Vagina (tissue), 2 donors: ENCODE measurements at regions not wholly inside any gene's neighbourhood (a gene's known extent, or its start where the extent isn't known, plus 50 kb on each side); places are given as distances from the start of the nearest gene placed in this dataset.
"Not testable (repeated sequence)": the region's sequence is repeated elsewhere in the genome, so short reads cannot be mapped to it uniquely, and the experiment has no call there.

ENCODE experiments used
- DNase-seq, 2 donors: peaks; one replicate each; pipeline ENCODE4 v3.0.0-alpha.2; 2017; ENCODE audit errors: extremely low spot score in 2 of 2
- H3K27ac ChIP-seq: fragments of 200-600 bp; sonication (generic); one replicate; pipeline ENCODE4 v1.5.1; 2019
- H3K27me3 ChIP-seq: fragments of 200-600 bp; sonication (generic); one replicate; pipeline ENCODE4 v1.5.1; 2019
- H3K36me3 ChIP-seq, 2 donors: fragments of 200-600 bp; sonication (generic); one replicate each; pipeline ENCODE4 v1.5.1; 2017 to 2019
- H3K4me1 ChIP-seq: fragments of 200-600 bp; sonication (generic); one replicate; pipeline ENCODE4 v1.5.1; 2019
- H3K4me3 ChIP-seq, 2 donors: fragments of 200-600 bp; sonication (generic); 1 replicate in 1 of 2; 2 replicates in 1 of 2; pipeline ENCODE4 v1.5.1; 2016 to 2019
- H3K9me3 ChIP-seq: fragments of 200-600 bp; sonication (generic); one replicate; pipeline ENCODE4 v1.5.1; 2019
- POLR2A ChIP-seq, 2 donors: fragments of 450-650 bp; IDR thresholded peaks; one replicate each; pipeline ENCODE4 v1.6.1; 2017; ENCODE audit warnings: antibody characterized with exemption in 2 of 2, mild to moderate bottlenecking in 2 of 2, moderate library complexity in 2 of 2
- POLR2AphosphoS5 ChIP-seq, 2 donors: sonication (generic); formaldehyde crosslinking; IDR thresholded peaks; one replicate each; pipeline ENCODE4 v1.9.0; 2017; ENCODE audit warnings: antibody characterized with exemption in 2 of 2, mild to moderate bottlenecking in 2 of 2, low read depth in 1 of 2; ENCODE audit not compliant: insufficient read depth in 1 of 2
- intact Hi-C: fragments of 100-400 bp; cut with DNase I; formaldehyde crosslinking; loops from one replicate; pipeline ENCODE4 v1.15.1; 2023
- TF ChIP-seq, protein P1 (sequence below), 3 experiments: fragments of 450-650 bp in 2 of 3; fragments of 200-600 bp in 1 of 3; sonication (generic) in 1 of 3; IDR thresholded peaks; one replicate each; pipeline ENCODE4 v1.5.1; 2017 to 2019; ENCODE audit warnings: antibody characterized with exemption in 3 of 3, mild to moderate bottlenecking in 2 of 3, moderate library complexity in 2 of 3

DNA sequence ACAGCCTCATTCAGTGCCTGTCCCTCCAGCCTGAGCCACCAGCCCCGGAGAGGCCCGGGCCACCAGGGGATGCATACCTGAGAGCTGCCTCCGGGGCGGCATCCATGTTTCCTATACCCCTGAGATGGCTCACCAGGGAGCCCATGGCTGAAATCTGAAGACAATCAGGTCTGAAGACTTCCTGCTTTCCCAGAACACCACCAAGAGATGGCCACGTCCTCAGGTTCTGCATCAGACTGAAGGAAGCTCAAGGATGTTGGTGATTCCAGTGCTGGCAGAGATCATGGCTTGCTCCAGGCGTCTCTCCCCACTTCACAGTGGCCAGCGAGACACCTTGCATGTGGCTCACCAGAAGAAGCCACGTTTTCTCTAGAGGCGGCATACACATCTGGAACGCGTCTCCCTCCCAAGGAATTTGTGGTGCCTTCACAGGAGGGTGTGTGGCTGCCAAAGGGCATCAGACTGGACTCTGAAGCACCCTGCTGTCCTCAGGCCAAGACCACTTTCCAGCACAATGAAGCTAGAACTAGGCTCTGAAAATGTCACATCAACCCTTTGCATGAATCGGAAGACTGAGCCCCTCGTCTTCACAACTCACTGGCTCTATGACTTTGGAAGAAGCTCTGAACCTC is 170.7 kb upstream of the IRF2BP2 start:
- peak in 1 of 2 donors; percentile 98 for DNase-seq
- no peaks in the 10 kb centered on the region for H3K4me1 ChIP-seq
- no peak overlapping the region for H3K4me3 ChIP-seq
- H3K27me3 ChIP-seq: no peaks in the 10 kb centered on the region
- no peak overlapping the region for H3K27ac ChIP-seq
- intact Hi-C loops: no loop called here
- no peaks in the 10 kb centered on the region for H3K9me3 ChIP-seq
- no peaks in the 10 kb centered on the region for H3K36me3 ChIP-seq
- TF ChIP-seq POLR2AphosphoS5 (IDR thresholded peaks at IDR 0.05; ENCODE audit: insufficient read depth in 1 of 2, low read depth in 1 of 2) (no peak), POLR2A (IDR thresholded peaks at IDR 0.05) (no peak)
- TF ChIP-seq, protein P1, sequence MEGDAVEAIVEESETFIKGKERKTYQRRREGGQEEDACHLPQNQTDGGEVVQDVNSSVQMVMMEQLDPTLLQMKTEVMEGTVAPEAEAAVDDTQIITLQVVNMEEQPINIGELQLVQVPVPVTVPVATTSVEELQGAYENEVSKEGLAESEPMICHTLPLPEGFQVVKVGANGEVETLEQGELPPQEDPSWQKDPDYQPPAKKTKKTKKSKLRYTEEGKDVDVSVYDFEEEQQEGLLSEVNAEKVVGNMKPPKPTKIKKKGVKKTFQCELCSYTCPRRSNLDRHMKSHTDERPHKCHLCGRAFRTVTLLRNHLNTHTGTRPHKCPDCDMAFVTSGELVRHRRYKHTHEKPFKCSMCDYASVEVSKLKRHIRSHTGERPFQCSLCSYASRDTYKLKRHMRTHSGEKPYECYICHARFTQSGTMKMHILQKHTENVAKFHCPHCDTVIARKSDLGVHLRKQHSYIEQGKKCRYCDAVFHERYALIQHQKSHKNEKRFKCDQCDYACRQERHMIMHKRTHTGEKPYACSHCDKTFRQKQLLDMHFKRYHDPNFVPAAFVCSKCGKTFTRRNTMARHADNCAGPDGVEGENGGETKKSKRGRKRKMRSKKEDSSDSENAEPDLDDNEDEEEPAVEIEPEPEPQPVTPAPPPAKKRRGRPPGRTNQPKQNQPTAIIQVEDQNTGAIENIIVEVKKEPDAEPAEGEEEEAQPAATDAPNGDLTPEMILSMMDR (IDR thresholded peaks at IDR 0.05): no peak

GRCh38 chr1:234780112-234780511 is 170.1 kb upstream of the IRF2BP2 start:
- no peaks in the 10 kb centered on the region for H3K9me3 ChIP-seq

DNA sequence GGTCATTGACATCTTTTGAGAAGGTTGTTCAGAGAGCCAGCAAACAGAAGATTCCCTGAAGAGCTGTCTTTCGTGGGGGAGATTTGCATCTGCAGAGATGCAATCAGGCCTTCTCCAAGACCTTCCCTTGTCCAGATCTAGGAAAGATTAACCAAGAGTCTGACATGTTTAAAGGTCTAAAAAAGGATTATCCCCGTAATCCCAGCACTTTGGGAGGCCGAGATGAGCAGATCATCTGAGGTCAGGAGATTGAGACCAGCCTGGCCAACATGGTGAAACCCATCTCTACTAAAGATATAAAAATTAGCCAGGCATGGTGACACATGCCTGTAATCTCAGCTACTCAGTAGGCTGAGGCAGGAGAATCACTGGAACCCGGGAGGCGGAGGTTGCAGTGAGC is 169.6 kb upstream of the IRF2BP2 start:
- intact Hi-C loops, H3K9me3 ChIP-seq, H3K27me3 ChIP-seq, H3K4me3 ChIP-seq, H3K27ac ChIP-seq, DNase-seq, H3K36me3 ChIP-seq, H3K4me1 ChIP-seq: not testable (repeated sequence)

More at GRCh38 chr1:234780112-234780511, 170.1 kb upstream of the IRF2BP2 start:
- Histone ChIP-seq H3K27ac (no peak overlapping the region), H3K27me3 (no peaks in the 10 kb centered on the region), H3K4me3 (no peak overlapping the region), H3K36me3 (no peaks in the 10 kb centered on the region), H3K4me1 (no peaks in the 10 kb centered on the region)
- TF ChIP-seq POLR2AphosphoS5 (IDR thresholded peaks at IDR 0.05; ENCODE audit: insufficient read depth in 1 of 2, low read depth in 1 of 2): no peak
- intact Hi-C loops: no loop called here
- DNase-seq: no peak

DNA sequence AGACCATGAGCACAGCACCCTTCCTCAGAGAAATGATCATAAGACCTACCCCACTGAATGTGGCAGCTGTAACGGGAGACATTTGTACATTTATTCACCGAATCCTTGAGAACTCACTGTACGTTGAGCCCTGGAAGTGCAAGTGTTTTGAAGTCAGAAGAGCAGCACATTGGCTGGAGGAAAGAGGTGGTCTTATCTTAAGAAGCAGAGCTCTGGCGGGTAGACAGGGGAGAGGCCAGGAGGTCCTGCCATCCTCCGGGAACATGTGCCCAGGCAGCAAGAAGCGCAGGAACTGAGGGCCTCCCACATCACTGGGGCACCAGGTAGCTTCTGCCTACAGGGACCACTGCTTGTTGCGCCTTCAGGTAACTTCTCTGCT is 169.2 kb upstream of the IRF2BP2 start:
- H3K9me3 ChIP-seq: no peaks in the 10 kb centered on the region
- H3K27ac ChIP-seq: no peak overlapping the region
- no peak for DNase-seq
- H3K4me1 ChIP-seq: no peaks in the 10 kb centered on the region
- H3K36me3 ChIP-seq: no peaks in the 10 kb centered on the region
- intact Hi-C loops: no loop called here
- H3K4me3 ChIP-seq: no peak overlapping the region
- TF ChIP-seq POLR2AphosphoS5 (IDR thresholded peaks at IDR 0.05; ENCODE audit: insufficient read depth in 1 of 2, low read depth in 1 of 2) (no peak), POLR2A (IDR thresholded peaks at IDR 0.05) (no peak)
- TF ChIP-seq, protein P1 (IDR thresholded peaks at IDR 0.05): no peak
- H3K27me3 ChIP-seq: no peaks in the 10 kb centered on the region

DNA sequence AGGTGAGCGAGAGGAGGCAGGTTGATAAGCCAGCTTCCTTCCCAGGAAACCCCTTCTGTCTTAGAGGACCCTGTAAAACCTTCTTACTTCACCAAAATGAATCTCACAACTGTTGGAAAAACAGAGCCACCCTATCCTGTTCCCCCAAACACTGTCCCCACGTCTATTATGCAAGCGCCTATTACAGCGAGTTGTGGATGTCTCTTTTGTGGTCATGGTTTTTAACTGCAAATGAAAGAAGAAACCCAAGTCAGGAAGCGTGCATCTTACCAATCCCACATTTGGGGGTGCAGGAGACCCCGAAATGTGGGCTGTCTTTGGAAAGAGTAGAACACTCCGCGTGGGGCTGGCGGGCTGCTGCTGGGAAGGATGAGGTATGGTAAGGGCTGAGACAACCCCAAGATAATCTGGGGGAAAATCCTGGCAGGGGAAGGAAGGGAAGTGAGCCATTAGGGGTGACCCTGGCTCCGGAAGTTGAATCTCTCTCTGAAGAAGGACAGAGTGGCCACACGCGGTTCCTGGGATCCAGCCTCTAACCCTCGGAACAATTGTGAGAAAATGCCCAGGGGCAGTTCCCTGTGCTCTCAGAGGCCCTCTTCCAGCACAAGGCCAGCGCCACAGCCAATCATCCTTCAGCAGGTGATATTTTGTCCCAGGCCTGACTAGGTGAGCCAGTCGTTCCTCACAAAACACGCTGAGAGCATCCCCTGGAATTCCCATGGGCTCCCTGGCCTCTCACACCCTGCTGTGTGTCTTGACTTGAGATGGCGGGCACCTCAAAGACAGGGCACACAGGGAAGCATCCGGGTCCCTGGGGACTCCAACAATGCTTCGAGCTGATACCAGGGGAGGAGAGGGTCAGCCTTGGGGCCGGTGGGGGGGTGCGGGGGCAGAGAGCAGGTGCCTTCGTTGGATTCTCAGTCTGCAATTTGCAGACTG is 168.5 kb upstream of the IRF2BP2 start:
- no peaks in the 10 kb centered on the region for H3K36me3 ChIP-seq
- peak in 1 of 2 donors; percentile 99 for DNase-seq
- H3K27me3 ChIP-seq: no peaks in the 10 kb centered on the region
- no peaks in the 10 kb centered on the region for H3K4me1 ChIP-seq
- H3K9me3 ChIP-seq: no peaks in the 10 kb centered on the region
- H3K4me3 ChIP-seq: no peak overlapping the region
- no peak overlapping the region for H3K27ac ChIP-seq
- TF ChIP-seq POLR2A (IDR thresholded peaks at IDR 0.05) (no peak), POLR2AphosphoS5 (IDR thresholded peaks at IDR 0.05; ENCODE audit: insufficient read depth in 1 of 2, low read depth in 1 of 2) (no peak)
- TF ChIP-seq, protein P1 (IDR thresholded peaks at IDR 0.05): no peak
- intact Hi-C loops: no loop called here

DNA sequence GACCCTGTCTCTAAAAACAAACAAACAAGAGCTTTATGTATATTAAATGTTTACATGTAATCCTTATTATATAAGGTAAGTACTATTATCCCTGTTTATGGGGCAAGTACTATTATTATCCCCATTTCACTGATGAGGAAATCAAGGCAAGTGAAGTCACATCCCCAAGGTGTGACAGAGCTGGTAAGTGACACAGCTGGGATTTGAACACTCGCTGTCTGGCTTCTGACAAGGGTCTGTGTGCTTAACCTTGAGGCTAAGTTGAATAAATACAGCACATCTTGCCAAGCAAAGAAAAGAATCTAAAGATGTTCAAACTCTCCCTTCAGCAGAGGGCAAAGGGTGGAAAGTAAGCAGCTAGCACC is 167.9 kb upstream of the IRF2BP2 start:
- intact Hi-C loops: no loop called here
- H3K4me3 ChIP-seq: no peak overlapping the region
- H3K27ac ChIP-seq: no peak overlapping the region
- H3K4me1 ChIP-seq: no peaks in the 10 kb centered on the region
- DNase-seq: no peak
- no peaks in the 10 kb centered on the region for H3K27me3 ChIP-seq
- TF ChIP-seq POLR2A (IDR thresholded peaks at IDR 0.05) (no peak), POLR2AphosphoS5 (IDR thresholded peaks at IDR 0.05; ENCODE audit: insufficient read depth in 1 of 2, low read depth in 1 of 2) (no peak)
- TF ChIP-seq, protein P1 (IDR thresholded peaks at IDR 0.05): no peak
- H3K36me3 ChIP-seq: no peaks in the 10 kb centered on the region
- no peaks in the 10 kb centered on the region for H3K9me3 ChIP-seq
